K562 (cell line): ENCODE measurements at regions not wholly inside any gene's neighbourhood (a gene's known extent, or its start where the extent isn't known, plus 50 kb on each side); places are given as distances from the start of the nearest gene placed in this dataset.

Experiments
- ATAC-seq: fragments of 200-7000 bp; cut with Tn5 transposase; 3 replicates; pipeline ENCODE4 v1.9.1; 2020; ENCODE audit warnings: moderate library complexity
- BruUV-seq: library from RNA; stranded (reverse); fragments of 400-500 nt; replicated peaks from 2 replicates; lab custom pipeline; 2021; lab: Mats Ljungman, UMichigan
- CTCF ChIA-PET: fragments of 300-600 bp; formaldehyde crosslinking; extraction: SDS; loops from one replicate; lab custom pipeline; 2021; ENCODE audit warnings: low intra/inter-chr PET ratio; lab: Yijun Ruan, JAX
- POLR2A ChIA-PET: fragments of 300-600, 350-650 bp; sonication (Branson Sonifier 250); formaldehyde crosslinking; extraction: SDS; loops from one replicate; lab custom pipeline; 2021; ENCODE audit warnings: antibody characterized with exemption, inconsistent platforms; lab: Yijun Ruan, JAX
- DNase-seq, 4 experiments: peaks; one replicate each; pipeline versions ENCODE4 v3.0.0 to v3.0.0-alpha.2; 2011 to 2018; ENCODE audit warnings: low spot score in 3 of 4, mixed read lengths in 3 of 4; ENCODE audit errors: extremely low read depth in 1 of 4
- FAIRE-seq: peaks from 2 replicates; lab custom pipeline; 2011; peaks lifted over from hg19 to GRCh38; lab: Jason Lieb, UNC
- H2AFZ ChIP-seq: 2 replicates; pipeline ENCODE4 v1.6.0; 2011; ENCODE audit warnings: low read depth, low read length, control low read depth, inconsistent platforms
- H3K27ac ChIP-seq: fragments of 200-600 bp; 3 replicates; pipeline ENCODE4 v1.8.0; 2011; ENCODE audit warnings: low read depth, mild to moderate bottlenecking, control low read depth, inconsistent platforms, low read length, moderate library complexity, mixed read lengths; ENCODE audit errors: extremely low read depth
- H3K27me3 ChIP-seq, 2 experiments: fragments of 300-600 bp in 1 of 2; 2 replicates in 1 of 2; 3 replicates in 1 of 2; pipeline versions ENCODE4 v1.6.0 to v1.8.0; 2011; ENCODE audit warnings: inconsistent platforms in 2 of 2, low read length in 2 of 2, mild to moderate bottlenecking in 1 of 2, mixed read lengths in 1 of 2, moderate library complexity in 1 of 2; ENCODE audit not compliant: control insufficient read depth in 2 of 2, insufficient read depth in 2 of 2
- H3K36me3 ChIP-seq: fragments of 300-600 bp; 3 replicates; pipeline ENCODE4 v1.8.0; 2011; ENCODE audit warnings: mild to moderate bottlenecking, low read length, inconsistent platforms; ENCODE audit not compliant: control insufficient read depth, insufficient read depth
- H3K4me1 ChIP-seq, 2 experiments: fragments of 200-600 bp in 1 of 2; replicated peaks in 1 of 2; 2 replicates in 1 of 2; 3 replicates in 1 of 2; pipeline versions ENCODE4 v1.5.1 to v1.8.0; 2011; ENCODE audit warnings: inconsistent platforms in 2 of 2, low read length in 2 of 2, mild to moderate bottlenecking in 1 of 2, mixed read lengths in 1 of 2, moderate library complexity in 1 of 2; ENCODE audit not compliant: control insufficient read depth in 2 of 2, insufficient read depth in 2 of 2
- H3K4me2 ChIP-seq: 2 replicates; pipeline ENCODE4 v1.6.1; 2011; ENCODE audit warnings: low read length, control low read depth, inconsistent platforms, mixed read lengths; ENCODE audit not compliant: insufficient read depth
- H3K4me3 ChIP-seq: fragments of 200-600 bp; sonication (generic), shearing (Covaris generic); 2 replicates; pipeline ENCODE4 v1.5.1; 2016; ENCODE audit warnings: control low read depth, inconsistent platforms
- H3K79me2 ChIP-seq: fragments of 200-600 bp; 3 replicates; pipeline ENCODE4 v1.8.0; 2011; ENCODE audit warnings: low read length, inconsistent platforms; ENCODE audit not compliant: control insufficient read depth, insufficient read depth
- H3K9ac ChIP-seq, 2 experiments: 2 replicates each; pipeline versions ENCODE4 v1.6.0 to v1.6.1; 2011; ENCODE audit warnings: low read depth in 2 of 2, low read length in 2 of 2, control low read depth in 1 of 2, inconsistent platforms in 1 of 2, mild to moderate bottlenecking in 1 of 2, mixed read lengths in 1 of 2; ENCODE audit not compliant: insufficient read depth in 1 of 2
- H3K9me1 ChIP-seq: one replicate; pipeline ENCODE4 v1.6.0; 2011; ENCODE audit warnings: inconsistent platforms, mild to moderate bottlenecking, low read length, moderate library complexity; ENCODE audit not compliant: control insufficient read depth, insufficient read depth
- H3K9me3 ChIP-seq: replicated peaks from 2 replicates; pipeline ENCODE4 v1.5.1; 2011; ENCODE audit warnings: low read depth, low read length, inconsistent platforms; ENCODE audit not compliant: control insufficient read depth, insufficient read depth
- H4K20me1 ChIP-seq: replicated peaks from 2 replicates; pipeline ENCODE4 v1.6.1; 2011; ENCODE audit warnings: low read length, inconsistent platforms, mixed read lengths; ENCODE audit not compliant: control insufficient read depth, insufficient read depth
- POU5F1 ChIP-seq: fragments of 150-350 bp; IDR thresholded peaks from 2 replicates; pipeline ENCODE4 v1.6.1; 2014; ENCODE audit warnings: borderline replicate concordance, low read length, low read depth, mild to moderate bottlenecking; ENCODE audit not compliant: partially characterized antibody
- PTTG1 ChIP-seq: fragments of 450-650 bp; IDR thresholded peaks from 2 replicates; pipeline ENCODE4 v1.6.1; 2016; ENCODE audit warnings: low read depth, mild to moderate bottlenecking, missing genetic modification characterization, missing compliant biosample characterization
- ZNF232 ChIP-seq: sonication (generic); formaldehyde crosslinking; IDR thresholded peaks from 2 replicates; pipeline ENCODE4 v1.8.0; 2022; ENCODE audit warnings: mild to moderate bottlenecking, missing genetic modification reagents
- ZNF324 ChIP-seq: fragments of 250-450 bp; sonication (Bioruptor Pico); IDR thresholded peaks from 2 replicates; pipeline ENCODE4 v1.4.0; 2020; ENCODE audit warnings: mild to moderate bottlenecking
- WGBS: fragments of 100-300 bp; shearing (Covaris generic); methylation state at CpG from one replicate; pipeline ENCODE4 v1.1.6; 2016; ENCODE audit warnings: low coverage, mixed read lengths; ENCODE audit not compliant: insufficient coverage; ENCODE audit errors: missing lambda C conversion rate; 5-methylcytosine and 5-hydroxymethylcytosine counted together
- in situ Hi-C: fragments of 300-500 bp; cut with MboI; formaldehyde crosslinking; loops from 4 replicates; pipeline ENCODE4 v1.15.0; 2018; ENCODE audit warnings: inconsistent platforms, mixed read lengths
- intact Hi-C: fragments of 100-400 bp; cut with micrococcal nuclease; formaldehyde crosslinking; loops from 2 replicates; pipeline ENCODE4 v1.14.2; 2022
- TF ChIP-seq, protein P1 (sequence below), 2 experiments: fragments of 450-650 bp in 1 of 2; sonication (generic) in 1 of 2; formaldehyde crosslinking in 1 of 2; IDR thresholded peaks; 2 replicates each; pipeline versions ENCODE4 v1.7.1 to v1.9.0; 2016 to 2022; ENCODE audit warnings: inconsistent platforms in 1 of 2, mild to moderate bottlenecking in 1 of 2, missing genetic modification reagents in 1 of 2
- TF ChIP-seq, protein P2 (sequence below): fragments of 250-450 bp; sonication (Bioruptor Pico); IDR thresholded peaks from 2 replicates; pipeline ENCODE4 v1.5.0; 2021; ENCODE audit warnings: mild to moderate bottlenecking, borderline replicate concordance

DNA sequence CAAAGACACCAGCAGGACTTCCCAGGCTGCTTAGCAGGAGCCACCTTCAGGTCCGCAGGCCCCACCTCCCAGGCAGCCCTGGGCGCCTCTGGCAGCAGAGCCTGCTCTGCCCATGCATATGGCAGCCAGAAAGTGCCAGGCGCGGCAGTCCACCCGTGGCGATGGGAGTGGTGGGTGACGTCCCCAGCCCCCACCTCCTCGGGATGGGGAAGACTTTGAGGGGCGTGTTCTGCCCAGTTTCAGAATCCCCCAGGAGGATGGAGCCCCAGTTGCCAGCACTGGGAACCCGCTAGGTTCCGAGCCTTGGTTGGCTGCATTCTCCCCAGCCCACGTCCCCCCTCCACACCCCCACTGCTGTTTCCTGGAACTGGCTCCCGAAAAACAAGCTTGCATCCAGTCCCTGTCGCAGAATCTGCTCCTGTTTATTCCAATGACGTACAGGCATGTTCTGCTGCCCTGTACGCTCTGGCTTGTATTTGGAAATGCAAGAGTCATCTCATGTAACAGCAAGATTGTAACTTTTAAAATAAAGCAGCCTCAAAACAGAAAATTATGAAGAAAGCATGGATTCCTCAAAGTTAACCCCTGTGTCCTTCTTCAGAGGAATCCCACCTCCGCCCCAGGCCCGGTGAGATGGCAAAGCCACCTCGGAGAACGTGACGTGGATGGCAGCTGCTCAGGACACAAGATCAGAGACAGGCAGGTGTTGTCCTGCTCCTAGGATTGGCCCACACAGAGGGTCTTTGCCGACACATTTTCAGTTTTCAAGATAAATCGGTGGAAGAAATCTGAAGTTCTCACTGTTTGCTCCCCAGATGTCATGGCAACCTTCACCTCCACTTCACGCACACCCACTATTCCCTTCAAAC lies 87.8 kb upstream of the PPP2R2D start (continued):
- TF ChIP-seq POU5F1 (no peak), ZNF232 (no peak)

DNA sequence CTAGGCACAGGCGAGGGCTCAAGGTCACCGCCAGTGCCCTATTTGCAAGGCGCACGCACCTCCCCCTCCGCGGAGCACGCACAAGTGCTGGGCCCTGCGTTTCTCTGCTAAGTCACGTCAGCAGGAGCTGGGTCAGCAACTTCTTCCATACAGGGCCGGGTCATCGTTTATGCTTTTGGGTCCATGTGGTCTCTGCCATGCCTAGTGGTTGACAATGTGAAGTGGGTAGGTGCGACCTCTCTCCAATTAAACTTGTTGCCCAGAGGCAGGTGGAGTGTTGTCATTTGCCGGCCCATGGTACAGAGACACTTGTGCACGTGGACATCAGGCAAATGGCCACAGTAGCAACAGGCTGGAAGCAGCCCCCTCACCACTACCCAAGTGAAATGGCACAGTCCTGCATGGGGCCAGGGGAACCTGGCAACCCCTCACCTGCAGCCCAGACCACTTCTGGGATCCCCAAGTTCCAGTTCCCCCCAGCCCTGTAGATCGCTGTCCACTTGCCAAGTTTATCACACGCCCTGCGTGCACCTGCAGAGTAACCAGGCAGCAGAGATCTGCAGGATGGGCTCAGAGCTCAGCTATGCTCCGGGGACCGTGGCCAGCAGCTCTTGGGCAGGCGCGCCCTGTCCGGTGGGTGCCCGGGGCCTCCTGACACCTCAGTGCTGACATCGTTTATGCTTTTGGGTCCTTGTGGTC lies 86.1 kb upstream of the PPP2R2D start:
- Histone ChIP-seq H2AFZ (no peak overlapping the region), H3K9me1 (no peaks in the 10 kb centered on the region), H3K9me3 (no peaks in the 10 kb centered on the region), H3K4me1 (0 out of 5 replicates have a peak, but pooled peaks cover 0 to 4% of the 10 kb centered on the region in 2 experiments), H3K4me3 (no peak overlapping the region), H3K27me3 (peaks cover 4 to 66% of the 10 kb centered on the region in 2 experiments; a peak in 3 of 5 replicates), H3K36me3 (no peaks in the 10 kb centered on the region), H3K4me2 (no peak overlapping the region), H4K20me1 (no peaks in the 10 kb centered on the region; the same call in 1 of the 2 replicates), H3K9ac (no peak overlapping the region), H3K79me2 (no peaks in the 10 kb centered on the region), H3K27ac (no peak overlapping the region)
- POLR2A ChIA-PET = no interaction called here
- CTCF ChIA-PET = no interaction called here
- BruUV-seq = no TSS peak
- in situ Hi-C loops (no loop called here), intact Hi-C loops (no loop called here)
- DNase-seq (no peak), FAIRE-seq (no peak), ATAC-seq (no peak)
- 2% methylated on average over 21 of the region's 24 CpGs for WGBS
- TF ChIP-seq, protein P1, sequence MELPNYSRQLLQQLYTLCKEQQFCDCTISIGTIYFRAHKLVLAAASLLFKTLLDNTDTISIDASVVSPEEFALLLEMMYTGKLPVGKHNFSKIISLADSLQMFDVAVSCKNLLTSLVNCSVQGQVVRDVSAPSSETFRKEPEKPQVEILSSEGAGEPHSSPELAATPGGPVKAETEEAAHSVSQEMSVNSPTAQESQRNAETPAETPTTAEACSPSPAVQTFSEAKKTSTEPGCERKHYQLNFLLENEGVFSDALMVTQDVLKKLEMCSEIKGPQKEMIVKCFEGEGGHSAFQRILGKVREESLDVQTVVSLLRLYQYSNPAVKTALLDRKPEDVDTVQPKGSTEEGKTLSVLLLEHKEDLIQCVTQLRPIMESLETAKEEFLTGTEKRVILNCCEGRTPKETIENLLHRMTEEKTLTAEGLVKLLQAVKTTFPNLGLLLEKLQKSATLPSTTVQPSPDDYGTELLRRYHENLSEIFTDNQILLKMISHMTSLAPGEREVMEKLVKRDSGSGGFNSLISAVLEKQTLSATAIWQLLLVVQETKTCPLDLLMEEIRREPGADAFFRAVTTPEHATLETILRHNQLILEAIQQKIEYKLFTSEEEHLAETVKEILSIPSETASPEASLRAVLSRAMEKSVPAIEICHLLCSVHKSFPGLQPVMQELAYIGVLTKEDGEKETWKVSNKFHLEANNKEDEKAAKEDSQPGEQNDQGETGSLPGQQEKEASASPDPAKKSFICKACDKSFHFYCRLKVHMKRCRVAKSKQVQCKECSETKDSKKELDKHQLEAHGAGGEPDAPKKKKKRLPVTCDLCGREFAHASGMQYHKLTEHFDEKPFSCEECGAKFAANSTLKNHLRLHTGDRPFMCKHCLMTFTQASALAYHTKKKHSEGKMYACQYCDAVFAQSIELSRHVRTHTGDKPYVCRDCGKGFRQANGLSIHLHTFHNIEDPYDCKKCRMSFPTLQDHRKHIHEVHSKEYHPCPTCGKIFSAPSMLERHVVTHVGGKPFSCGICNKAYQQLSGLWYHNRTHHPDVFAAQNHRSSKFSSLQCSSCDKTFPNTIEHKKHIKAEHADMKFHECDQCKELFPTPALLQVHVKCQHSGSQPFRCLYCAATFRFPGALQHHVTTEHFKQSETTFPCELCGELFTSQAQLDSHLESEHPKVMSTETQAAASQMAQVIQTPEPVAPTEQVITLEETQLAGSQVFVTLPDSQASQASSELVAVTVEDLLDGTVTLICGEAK (IDR thresholded peaks at IDR 0.05) = no peak
- TF ChIP-seq, protein P1 (CRISPR knock-in tag; IDR thresholded peaks at IDR 0.05) = no peak
- TF ChIP-seq ZNF324 (CRISPR knock-in tag) (no peak), PTTG1 (tag) (no peak)
- TF ChIP-seq, protein P2, sequence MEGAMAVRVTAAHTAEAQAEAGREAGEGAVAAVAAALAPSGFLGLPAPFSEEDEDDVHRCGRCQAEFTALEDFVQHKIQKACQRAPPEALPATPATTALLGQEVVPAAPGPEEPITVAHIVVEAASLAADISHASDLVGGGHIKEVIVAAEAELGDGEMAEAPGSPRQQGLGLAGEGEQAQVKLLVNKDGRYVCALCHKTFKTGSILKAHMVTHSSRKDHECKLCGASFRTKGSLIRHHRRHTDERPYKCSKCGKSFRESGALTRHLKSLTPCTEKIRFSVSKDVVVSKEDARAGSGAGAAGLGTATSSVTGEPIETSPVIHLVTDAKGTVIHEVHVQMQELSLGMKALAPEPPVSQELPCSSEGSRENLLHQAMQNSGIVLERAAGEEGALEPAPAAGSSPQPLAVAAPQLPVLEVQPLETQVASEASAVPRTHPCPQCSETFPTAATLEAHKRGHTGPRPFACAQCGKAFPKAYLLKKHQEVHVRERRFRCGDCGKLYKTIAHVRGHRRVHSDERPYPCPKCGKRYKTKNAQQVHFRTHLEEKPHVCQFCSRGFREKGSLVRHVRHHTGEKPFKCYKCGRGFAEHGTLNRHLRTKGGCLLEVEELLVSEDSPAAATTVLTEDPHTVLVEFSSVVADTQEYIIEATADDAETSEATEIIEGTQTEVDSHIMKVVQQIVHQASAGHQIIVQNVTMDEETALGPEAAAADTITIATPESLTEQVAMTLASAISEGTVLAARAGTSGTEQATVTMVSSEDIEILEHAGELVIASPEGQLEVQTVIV (CRISPR knock-in tag) = no peak
